Keratinocyte (primary cell): ENCODE measurements at regions not wholly inside any gene's neighbourhood (a gene's known extent, or its start where the extent isn't known, plus 50 kb on each side); places are given as distances from the start of the nearest gene placed in this dataset.

Experiments
- DNase-seq: peaks from one replicate; pipeline ENCODE4 v3.0.0-alpha.2; 2011; ENCODE audit warnings: low read depth, missing footprints, low spot score
- FAIRE-seq: peaks from 2 replicates; lab custom pipeline; 2011; peaks lifted over from hg19 to GRCh38; lab: Jason Lieb, UNC
- H2AFZ ChIP-seq: 2 replicates; pipeline ENCODE4 v1.6.0; 2012; ENCODE audit warnings: low read length, control low read depth, inconsistent platforms; ENCODE audit not compliant: control insufficient read depth
- H3K27ac ChIP-seq: 2 replicates; pipeline ENCODE4 v1.5.1; 2011; ENCODE audit warnings: low read length; ENCODE audit not compliant: control insufficient read depth, insufficient read depth
- H3K27me3 ChIP-seq: 3 replicates; pipeline ENCODE4 v1.6.0; 2011; ENCODE audit warnings: low read length; ENCODE audit not compliant: control insufficient read depth, insufficient read depth; ENCODE audit errors: extremely low read depth
- H3K36me3 ChIP-seq, 2 experiments: 2 replicates in 1 of 2; 3 replicates in 1 of 2; pipeline ENCODE4 v1.5.1; 2011; ENCODE audit warnings: low read length in 2 of 2, mild to moderate bottlenecking in 1 of 2; ENCODE audit not compliant: control insufficient read depth in 2 of 2, insufficient read depth in 2 of 2; ENCODE audit errors: extremely low read depth in 1 of 2
- H3K4me1 ChIP-seq: 3 replicates; pipeline ENCODE4 v1.5.1; 2011; ENCODE audit warnings: low read length; ENCODE audit not compliant: control insufficient read depth, insufficient read depth; ENCODE audit errors: extremely low read depth
- H3K4me2 ChIP-seq: 3 replicates; pipeline ENCODE4 v1.6.0; 2011; ENCODE audit warnings: low read depth, low read length; ENCODE audit not compliant: control insufficient read depth, insufficient read depth; ENCODE audit errors: extremely low read depth
- H3K4me3 ChIP-seq, 3 experiments: fragments of 200-600 bp in 1 of 3; sonication (generic) in 1 of 3; 2 replicates in 2 of 3; 3 replicates in 1 of 3; pipeline ENCODE4 v1.5.1; 2011 to 2016; ENCODE audit warnings: low read length in 3 of 3, mild to moderate bottlenecking in 3 of 3, control low read depth in 2 of 3, inconsistent platforms in 1 of 3, low read depth in 1 of 3, mixed read lengths in 1 of 3, mixed run types in 1 of 3, moderate library complexity in 1 of 3; ENCODE audit not compliant: control insufficient read depth in 2 of 3, insufficient read depth in 2 of 3; ENCODE audit errors: extremely low read depth in 1 of 3
- H3K79me2 ChIP-seq: 2 replicates; pipeline ENCODE4 v1.6.0; 2012; ENCODE audit warnings: low read length; ENCODE audit not compliant: control insufficient read depth, insufficient read depth
- H3K9ac ChIP-seq: 3 replicates; pipeline ENCODE4 v1.6.0; 2011; ENCODE audit warnings: low read length; ENCODE audit not compliant: control insufficient read depth, insufficient read depth; ENCODE audit errors: extremely low read depth
- H3K9me1 ChIP-seq: 3 replicates; pipeline ENCODE4 v1.6.0; 2011; ENCODE audit warnings: low read length; ENCODE audit not compliant: control insufficient read depth, insufficient read depth; ENCODE audit errors: extremely low read depth
- H3K9me3 ChIP-seq: 2 replicates; pipeline ENCODE4 v1.5.1; 2012; ENCODE audit warnings: low read depth, low read length; ENCODE audit not compliant: control insufficient read depth
- H4K20me1 ChIP-seq: 3 replicates; pipeline ENCODE4 v1.6.0; 2011; ENCODE audit warnings: low read length; ENCODE audit not compliant: control insufficient read depth, insufficient read depth; ENCODE audit errors: extremely low read depth
- EZH2 ChIP-seq: IDR thresholded peaks from one replicate; pipeline ENCODE4 v1.6.1; 2012; ENCODE audit warnings: inconsistent platforms, mild to moderate bottlenecking, low read length, moderate library complexity
- dilution Hi-C: fragments of 300-500 bp; cut with MboI; formaldehyde crosslinking; loops from one replicate; pipeline ENCODE4 v1.7.0; 2020; ENCODE audit warnings: low sequenced_read_pairs; ENCODE audit not compliant: extremely low pct_ligation_motif_present
- TF ChIP-seq, protein P1 (sequence below), 3 experiments: IDR thresholded peaks in 1 of 3; conservative IDR thresholded peaks in 1 of 3; optimal IDR thresholded peaks in 1 of 3; 2 replicates in 2 of 3; 3 replicates in 1 of 3; pipeline versions ENCODE3 to v1.5.1; 2011; ENCODE audit warnings: low read length in 3 of 3, mild to moderate bottlenecking in 3 of 3, moderate library complexity in 2 of 3, control low read depth in 1 of 3, inconsistent platforms in 1 of 3; ENCODE audit not compliant: insufficient read depth in 2 of 3; ENCODE audit errors: extremely low read depth in 1 of 3

DNA sequence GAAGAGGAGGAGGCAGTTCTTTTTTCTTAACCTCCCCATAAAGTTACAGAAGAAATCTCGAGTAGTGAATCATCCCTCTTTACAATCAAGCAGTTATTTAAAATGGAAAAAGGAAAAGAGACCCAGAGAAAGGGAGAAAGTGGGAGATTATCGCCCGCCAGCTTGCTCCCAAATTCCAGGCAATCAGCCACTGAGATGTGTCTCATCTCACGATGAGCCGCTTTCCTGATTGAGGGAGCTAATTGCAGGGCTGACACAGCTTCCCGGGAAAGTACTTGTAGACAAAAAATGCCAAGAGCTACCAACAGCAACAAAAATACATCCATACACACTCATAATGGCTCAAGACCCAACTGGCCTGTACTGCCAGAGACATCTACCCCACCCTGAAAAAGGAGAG is 191.6 kb upstream of the ZC3H12A start:
- H3K9me3 ChIP-seq: no peaks in the 10 kb centered on the region
- no peak overlapping the region for H3K27ac ChIP-seq
- H3K79me2 ChIP-seq: no peaks in the 10 kb centered on the region
- H3K9ac ChIP-seq: no peak overlapping the region
- H3K4me1 ChIP-seq: no peaks in the 10 kb centered on the region
- no peaks in the 10 kb centered on the region for H3K9me1 ChIP-seq
- H3K4me2 ChIP-seq: no peak overlapping the region
- H3K36me3 ChIP-seq: no peaks in the 10 kb centered on the region
- DNase-seq (no peak), FAIRE-seq (no peak)
- H3K4me3 ChIP-seq: no peak overlapping the region
- TF ChIP-seq, protein P1, sequence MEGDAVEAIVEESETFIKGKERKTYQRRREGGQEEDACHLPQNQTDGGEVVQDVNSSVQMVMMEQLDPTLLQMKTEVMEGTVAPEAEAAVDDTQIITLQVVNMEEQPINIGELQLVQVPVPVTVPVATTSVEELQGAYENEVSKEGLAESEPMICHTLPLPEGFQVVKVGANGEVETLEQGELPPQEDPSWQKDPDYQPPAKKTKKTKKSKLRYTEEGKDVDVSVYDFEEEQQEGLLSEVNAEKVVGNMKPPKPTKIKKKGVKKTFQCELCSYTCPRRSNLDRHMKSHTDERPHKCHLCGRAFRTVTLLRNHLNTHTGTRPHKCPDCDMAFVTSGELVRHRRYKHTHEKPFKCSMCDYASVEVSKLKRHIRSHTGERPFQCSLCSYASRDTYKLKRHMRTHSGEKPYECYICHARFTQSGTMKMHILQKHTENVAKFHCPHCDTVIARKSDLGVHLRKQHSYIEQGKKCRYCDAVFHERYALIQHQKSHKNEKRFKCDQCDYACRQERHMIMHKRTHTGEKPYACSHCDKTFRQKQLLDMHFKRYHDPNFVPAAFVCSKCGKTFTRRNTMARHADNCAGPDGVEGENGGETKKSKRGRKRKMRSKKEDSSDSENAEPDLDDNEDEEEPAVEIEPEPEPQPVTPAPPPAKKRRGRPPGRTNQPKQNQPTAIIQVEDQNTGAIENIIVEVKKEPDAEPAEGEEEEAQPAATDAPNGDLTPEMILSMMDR (optimal IDR thresholded peaks at IDR 0.05 in 1 of 3, IDR thresholded peaks at IDR 0.05 in 1 of 3, conservative IDR thresholded peaks at IDR 0.05 in 1 of 3; ENCODE audit: extremely low read depth in 1 of 3, insufficient read depth in 2 of 3, low read length in 3 of 3): no peak
- no peak for TF ChIP-seq EZH2
- dilution Hi-C loops: no loop called here
- H3K27me3 ChIP-seq: no peaks in the 10 kb centered on the region
- no peaks in the 10 kb centered on the region for H4K20me1 ChIP-seq
- no peak overlapping the region for H2AFZ ChIP-seq

DNA sequence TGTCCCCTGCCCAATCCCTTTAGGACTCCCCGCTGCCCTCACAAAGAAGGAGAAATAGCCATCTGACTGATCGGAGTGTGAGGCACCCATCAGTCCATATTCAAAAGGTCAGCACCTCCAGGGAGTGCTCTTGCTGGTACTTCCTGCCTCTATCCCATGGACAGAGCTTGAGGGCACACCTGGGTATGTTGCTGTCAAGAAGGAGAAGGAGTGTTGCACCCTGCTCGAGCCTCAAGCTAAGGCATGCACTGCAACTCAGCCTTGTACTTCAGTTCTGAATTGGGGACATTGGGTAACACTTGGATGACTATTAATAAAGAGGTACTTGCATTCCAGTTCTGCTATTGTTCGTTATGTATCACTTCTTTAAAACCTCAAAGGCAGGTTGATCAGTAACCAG is 190.3 kb upstream of the ZC3H12A start:
- Histone ChIP-seq H3K4me1 (no peaks in the 10 kb centered on the region), H3K4me2 (no peak overlapping the region), H3K9me3 (no peaks in the 10 kb centered on the region), H3K36me3 (no peaks in the 10 kb centered on the region), H3K79me2 (no peaks in the 10 kb centered on the region), H2AFZ (no peak overlapping the region), H4K20me1 (no peaks in the 10 kb centered on the region), H3K9me1 (no peaks in the 10 kb centered on the region), H3K9ac (no peak overlapping the region), H3K27me3 (no peaks in the 10 kb centered on the region), H3K27ac (no peak overlapping the region), H3K4me3 (no peak overlapping the region)
- dilution Hi-C loops: no loop called here
- TF ChIP-seq EZH2: no peak
- TF ChIP-seq, protein P1 (optimal IDR thresholded peaks at IDR 0.05 in 1 of 3, IDR thresholded peaks at IDR 0.05 in 1 of 3, conservative IDR thresholded peaks at IDR 0.05 in 1 of 3; ENCODE audit: extremely low read depth in 1 of 3, insufficient read depth in 2 of 3, low read length in 3 of 3): no peak
- FAIRE-seq: no peak
- no peak for DNase-seq
